ENCODE measurements at regions not wholly inside any gene's neighbourhood (a gene's known extent, or its start where the extent isn't known, plus 50 kb on each side); places are given as distances from the start of the nearest gene placed in this dataset.

GRCh38 chr22:27460591-27461347 lies 340.8 kb downstream of the MN1 start:
- DNase-seq = no peak
- H3K4me3 ChIP-seq (ENCODE audit: insufficient read depth, low read depth, low read length) = no peak overlapping the region
- no peaks in the 10 kb centered on the region for H3K36me3 ChIP-seq (replicated peaks; ENCODE audit: control insufficient read depth, insufficient read depth, low read length)
- H3K27me3 ChIP-seq (ENCODE audit: control insufficient read depth, insufficient read depth, low read length) = no peaks in the 10 kb centered on the region; the same call in 1 of the 2 replicates

- peak; percentile 79 for DNase-seq
- Histone ChIP-seq H3K27me3 (ENCODE audit: control insufficient read depth, insufficient read depth, low read length) (no peaks in the 10 kb centered on the region; the same call in 1 of the 2 replicates), H3K4me3 (ENCODE audit: insufficient read depth, low read depth, low read length) (no peak overlapping the region), H3K36me3 (replicated peaks; ENCODE audit: control insufficient read depth, insufficient read depth, low read length) (no peaks in the 10 kb centered on the region)
These were observed 340.1 kb downstream of the MN1 start for GRCh38 chr22:27461470-27461869.

- H3K4me3 ChIP-seq (ENCODE audit: insufficient read depth, low read depth, low read length) = no peak overlapping the region
- H3K36me3 ChIP-seq (replicated peaks; ENCODE audit: control insufficient read depth, insufficient read depth, low read length) = no peaks in the 10 kb centered on the region
- H3K27me3 ChIP-seq (ENCODE audit: control insufficient read depth, insufficient read depth, low read length) = no peaks in the 10 kb centered on the region; the same call in 1 of the 2 replicates
- DNase-seq = no peak
These were observed 339.4 kb downstream of the MN1 start for GRCh38 chr22:27462190-27462589.

GRCh38 chr22:27463121-27463660 lies 338.4 kb downstream of the MN1 start:
- Histone ChIP-seq H3K27me3 (ENCODE audit: control insufficient read depth, insufficient read depth, low read length) (no peaks in the 10 kb centered on the region; the same call in 1 of the 2 replicates), H3K4me3 (ENCODE audit: insufficient read depth, low read depth, low read length) (no peak overlapping the region), H3K36me3 (replicated peaks; ENCODE audit: control insufficient read depth, insufficient read depth, low read length) (no peaks in the 10 kb centered on the region)
- no peak for DNase-seq

- DNase-seq = no peak
- Histone ChIP-seq H3K27me3 (ENCODE audit: control insufficient read depth, insufficient read depth, low read length) (no peaks in the 10 kb centered on the region; the same call in 1 of the 2 replicates), H3K4me3 (ENCODE audit: insufficient read depth, low read depth, low read length) (no peak overlapping the region), H3K36me3 (replicated peaks; ENCODE audit: control insufficient read depth, insufficient read depth, low read length) (no peaks in the 10 kb centered on the region)
These were observed 335.3 kb downstream of the MN1 start for GRCh38 chr22:27466229-27466628.

GRCh38 chr22:27466778-27467438 lies 334.6 kb downstream of the MN1 start:
- no peaks in the 10 kb centered on the region for H3K36me3 ChIP-seq (replicated peaks; ENCODE audit: control insufficient read depth, insufficient read depth, low read length)
- no peaks in the 10 kb centered on the region; the same call in 1 of the 2 replicates for H3K27me3 ChIP-seq (ENCODE audit: control insufficient read depth, insufficient read depth, low read length)
- no peak for DNase-seq
- H3K4me3 ChIP-seq (ENCODE audit: insufficient read depth, low read depth, low read length) = no peak overlapping the region

GRCh38 chr22:27467711-27468110 lies 333.8 kb downstream of the MN1 start:
- DNase-seq = no peak
- no peak overlapping the region for H3K4me3 ChIP-seq (ENCODE audit: insufficient read depth, low read depth, low read length)

GRCh38 chr22:27468712-27469111 lies 332.8 kb downstream of the MN1 start:
- no peaks in the 10 kb centered on the region; the same call in 1 of the 2 replicates for H3K27me3 ChIP-seq (ENCODE audit: control insufficient read depth, insufficient read depth, low read length)
- H3K4me3 ChIP-seq (ENCODE audit: insufficient read depth, low read depth, low read length) = no peak overlapping the region
- H3K36me3 ChIP-seq (replicated peaks; ENCODE audit: control insufficient read depth, insufficient read depth, low read length) = no peaks in the 10 kb centered on the region
- DNase-seq = no peak

More at GRCh38 chr22:27467711-27468110, 333.8 kb downstream of the MN1 start:
- no peaks in the 10 kb centered on the region; the same call in 1 of the 2 replicates for H3K27me3 ChIP-seq (ENCODE audit: control insufficient read depth, insufficient read depth, low read length)
- no peaks in the 10 kb centered on the region for H3K36me3 ChIP-seq (replicated peaks; ENCODE audit: control insufficient read depth, insufficient read depth, low read length)

GRCh38 chr22:27470169-27470772 lies 331.3 kb downstream of the MN1 start:
- Histone ChIP-seq H3K4me3 (ENCODE audit: insufficient read depth, low read depth, low read length) (no peak overlapping the region), H3K36me3 (replicated peaks; ENCODE audit: control insufficient read depth, insufficient read depth, low read length) (no peaks in the 10 kb centered on the region), H3K27me3 (ENCODE audit: control insufficient read depth, insufficient read depth, low read length) (no peaks in the 10 kb centered on the region; the same call in 1 of the 2 replicates)
- no peak for DNase-seq

GRCh38 chr22:27472975-27473374 lies 328.6 kb downstream of the MN1 start:
- no peaks in the 10 kb centered on the region; the same call in 1 of the 2 replicates for H3K27me3 ChIP-seq (ENCODE audit: control insufficient read depth, insufficient read depth, low read length)

GRCh38 chr22:27473533-27473932 lies 328.0 kb downstream of the MN1 start:
- H3K4me3 ChIP-seq (ENCODE audit: insufficient read depth, low read depth, low read length) = no peak overlapping the region
- no peaks in the 10 kb centered on the region; the same call in 1 of the 2 replicates for H3K27me3 ChIP-seq (ENCODE audit: control insufficient read depth, insufficient read depth, low read length)
- no peak for DNase-seq
- H3K36me3 ChIP-seq (replicated peaks; ENCODE audit: control insufficient read depth, insufficient read depth, low read length) = no peaks in the 10 kb centered on the region

More at GRCh38 chr22:27472975-27473374, 328.6 kb downstream of the MN1 start:
- Histone ChIP-seq H3K36me3 (replicated peaks; ENCODE audit: control insufficient read depth, insufficient read depth, low read length) (no peaks in the 10 kb centered on the region), H3K4me3 (ENCODE audit: insufficient read depth, low read depth, low read length) (no peak overlapping the region)
- no peak for DNase-seq

GRCh38 chr22:27474112-27474571 lies 327.4 kb downstream of the MN1 start:
- no peak for DNase-seq
- Histone ChIP-seq H3K36me3 (replicated peaks; ENCODE audit: control insufficient read depth, insufficient read depth, low read length) (no peaks in the 10 kb centered on the region), H3K4me3 (ENCODE audit: insufficient read depth, low read depth, low read length) (no peak overlapping the region), H3K27me3 (ENCODE audit: control insufficient read depth, insufficient read depth, low read length) (no peaks in the 10 kb centered on the region; the same call in 1 of the 2 replicates)

- Histone ChIP-seq H3K36me3 (replicated peaks; ENCODE audit: control insufficient read depth, insufficient read depth, low read length) (no peaks in the 10 kb centered on the region), H3K27me3 (ENCODE audit: control insufficient read depth, insufficient read depth, low read length) (no peaks in the 10 kb centered on the region; the same call in 1 of the 2 replicates), H3K4me3 (ENCODE audit: insufficient read depth, low read depth, low read length) (no peak overlapping the region)
- DNase-seq = peak; percentile 67
These were observed 326.6 kb downstream of the MN1 start for GRCh38 chr22:27474711-27475547.

- H3K27me3 ChIP-seq (ENCODE audit: control insufficient read depth, insufficient read depth, low read length) = no peaks in the 10 kb centered on the region; the same call in 1 of the 2 replicates
- DNase-seq = no peak
- H3K4me3 ChIP-seq (ENCODE audit: insufficient read depth, low read depth, low read length) = no peak overlapping the region
- H3K36me3 ChIP-seq (replicated peaks; ENCODE audit: control insufficient read depth, insufficient read depth, low read length) = no peaks in the 10 kb centered on the region
These were observed 326.0 kb downstream of the MN1 start for GRCh38 chr22:27475548-27475897.

Data from H7 (cell line).